H4 (cell line): ENCODE measurements at regions not wholly inside any gene's neighbourhood (a gene's known extent, or its start where the extent isn't known, plus 50 kb on each side); places are given as distances from the start of the nearest gene placed in this dataset.
A peak's percentile ranks its signal among the peaks of the same experiment; 100 is the strongest.

Source experiments
- DNase-seq: peaks from one replicate; pipeline ENCODE4 v3.0.0-alpha.2; 2015; ENCODE audit warnings: low spot score

DNA sequence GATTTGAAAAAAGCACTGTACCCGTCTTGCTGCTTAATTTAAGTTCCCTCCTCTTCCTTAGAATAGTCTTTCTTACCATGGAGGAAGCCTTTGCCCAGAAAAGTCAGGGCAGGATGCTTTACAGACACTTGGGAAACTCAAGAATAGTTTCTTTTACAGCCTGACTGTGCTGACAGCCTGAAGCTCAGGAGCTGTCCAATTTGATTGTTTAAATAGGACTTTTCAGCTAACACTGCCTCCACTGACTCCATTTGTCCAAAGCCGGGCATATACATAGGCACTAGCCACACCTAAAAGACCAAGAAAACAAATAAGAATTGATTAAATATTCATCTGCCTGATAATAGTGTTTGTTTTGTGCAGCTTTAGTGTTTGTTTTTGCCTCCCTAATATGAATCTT is 110.9 kb upstream of the L3MBTL4 start:
- no peak for DNase-seq

DNA sequence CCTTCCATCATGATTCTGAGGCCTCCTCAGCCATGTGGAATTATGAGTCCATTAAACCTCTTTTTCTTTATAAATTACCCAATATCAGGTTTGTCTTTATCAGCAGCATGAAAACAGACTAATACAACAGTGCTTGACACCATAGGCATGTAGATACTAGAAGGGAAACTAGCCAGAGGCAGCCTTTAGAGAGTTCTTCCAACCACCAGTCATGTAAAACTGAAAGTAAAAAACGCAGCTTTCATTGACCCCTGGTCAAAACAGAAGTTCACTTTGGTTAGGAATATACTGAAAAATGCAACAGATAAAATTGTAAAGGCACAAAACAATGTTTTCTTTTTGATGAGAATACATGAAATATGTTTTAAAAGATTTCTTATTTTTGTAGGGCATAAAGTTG is 122.8 kb upstream of the L3MBTL4 start:
- DNase-seq = no peak

DNA sequence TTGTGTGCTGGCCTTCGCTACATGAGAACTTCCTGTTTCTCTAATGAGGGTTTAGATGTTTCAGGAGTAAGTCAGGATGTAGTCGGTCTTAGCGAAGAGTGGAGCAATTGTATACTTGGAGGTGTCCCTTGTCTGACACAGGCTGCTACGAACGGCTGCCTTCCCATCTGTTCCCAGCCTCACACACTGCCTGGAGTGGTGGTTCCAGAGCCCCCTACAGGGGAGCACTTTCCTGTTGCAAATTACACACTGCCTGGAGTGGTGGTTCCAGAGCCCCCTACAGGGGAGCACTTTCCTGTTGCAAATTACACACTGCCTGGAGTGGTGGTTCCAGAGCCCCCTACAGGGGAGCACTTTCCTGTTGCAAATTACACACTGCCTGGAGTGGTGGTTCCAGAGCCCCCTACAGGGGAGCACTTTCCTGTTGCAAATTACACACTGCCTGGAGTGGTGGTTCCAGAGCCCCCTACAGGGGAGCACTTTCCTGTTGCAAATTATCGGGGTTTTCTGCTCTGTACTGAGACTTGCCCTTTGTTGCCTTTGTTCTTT is 126.5 kb upstream of the L3MBTL4 start:
- DNase-seq = peak; percentile 54

DNA sequence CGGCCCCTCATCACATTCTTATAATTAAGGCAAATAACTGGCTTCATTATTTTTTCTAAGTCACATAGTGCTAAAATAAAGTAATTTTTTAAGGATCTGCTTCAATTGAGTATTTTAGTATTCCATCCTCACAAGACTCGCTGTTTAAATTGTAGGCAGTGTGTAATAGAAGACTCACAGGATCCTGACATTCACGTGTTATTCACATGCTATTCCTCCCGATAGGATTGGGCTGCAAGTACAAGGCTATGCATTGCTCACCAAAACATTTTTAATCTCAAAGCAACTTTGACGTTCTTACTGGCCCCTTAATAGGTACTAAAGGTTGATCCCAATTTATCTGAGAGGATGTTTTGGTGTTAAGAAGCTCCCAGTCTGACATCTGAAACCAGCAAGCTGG is 127.6 kb upstream of the L3MBTL4 start:
- no peak for DNase-seq

DNA sequence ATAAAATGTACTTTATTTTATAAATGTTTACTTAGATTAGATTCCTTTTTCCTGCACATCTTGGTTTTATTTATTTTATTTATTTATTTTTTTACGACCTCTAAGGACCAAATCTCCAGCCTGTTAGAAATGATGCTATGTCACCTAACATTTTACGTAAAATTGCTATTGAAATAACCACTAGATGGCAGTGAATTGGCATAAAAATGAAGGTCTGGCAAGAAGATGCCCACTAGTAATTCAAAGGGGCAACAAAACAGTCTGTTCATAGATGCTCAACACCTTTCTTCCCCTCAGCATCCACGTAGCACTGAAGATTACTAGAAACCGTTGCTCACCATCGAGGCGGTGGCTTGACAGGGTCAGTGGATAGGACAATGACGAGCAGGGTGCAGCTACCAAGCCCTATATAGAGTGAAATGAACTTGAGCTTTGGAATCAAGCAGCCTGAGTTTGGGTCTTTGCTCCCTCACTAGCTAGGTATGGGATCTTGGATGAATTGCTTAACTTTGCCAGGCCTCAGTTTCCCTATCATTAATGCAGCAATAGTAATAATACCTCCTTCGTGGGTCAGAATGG is 128.7 kb upstream of the L3MBTL4 start:
- peak; percentile 57 for DNase-seq

DNA sequence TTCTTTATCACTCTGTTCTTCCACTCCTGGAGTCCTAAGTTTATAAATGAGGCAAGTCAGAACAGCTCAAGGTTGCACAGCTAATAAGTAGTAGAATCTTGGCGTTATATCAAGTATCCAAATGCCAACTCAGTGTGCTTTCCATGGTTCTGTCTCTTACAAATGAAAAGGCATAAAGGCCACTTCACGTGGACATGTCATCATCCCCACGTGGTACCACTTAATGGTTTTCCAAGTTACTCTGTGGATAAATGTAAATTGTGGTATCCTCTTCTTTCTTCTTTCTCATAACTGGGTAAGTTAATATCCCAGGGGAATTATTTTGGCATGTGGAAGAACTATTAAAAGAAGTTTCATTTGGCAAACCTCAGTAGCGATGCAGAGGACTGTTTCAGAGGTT is 131.5 kb upstream of the L3MBTL4 start:
- DNase-seq = peak; percentile 79

DNA sequence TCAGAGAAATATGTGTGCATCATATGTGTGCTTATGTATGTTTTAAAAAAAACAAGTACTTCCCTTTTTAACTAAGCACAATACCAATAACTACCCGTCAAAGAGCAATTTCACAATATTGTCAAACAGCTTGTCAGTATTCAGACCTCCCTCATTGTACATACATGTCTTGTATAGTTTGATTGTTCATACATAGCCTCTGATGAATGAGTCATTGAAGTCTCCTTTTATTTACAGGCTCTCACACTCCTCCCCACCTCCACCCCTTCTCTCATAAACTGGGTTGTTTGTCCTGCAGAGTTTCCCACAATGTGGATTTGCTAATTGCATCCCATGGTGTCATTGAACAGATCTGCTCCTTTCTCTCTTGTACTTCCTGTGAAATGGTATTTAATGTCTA is 132.8 kb upstream of the L3MBTL4 start:
- no peak for DNase-seq

DNA sequence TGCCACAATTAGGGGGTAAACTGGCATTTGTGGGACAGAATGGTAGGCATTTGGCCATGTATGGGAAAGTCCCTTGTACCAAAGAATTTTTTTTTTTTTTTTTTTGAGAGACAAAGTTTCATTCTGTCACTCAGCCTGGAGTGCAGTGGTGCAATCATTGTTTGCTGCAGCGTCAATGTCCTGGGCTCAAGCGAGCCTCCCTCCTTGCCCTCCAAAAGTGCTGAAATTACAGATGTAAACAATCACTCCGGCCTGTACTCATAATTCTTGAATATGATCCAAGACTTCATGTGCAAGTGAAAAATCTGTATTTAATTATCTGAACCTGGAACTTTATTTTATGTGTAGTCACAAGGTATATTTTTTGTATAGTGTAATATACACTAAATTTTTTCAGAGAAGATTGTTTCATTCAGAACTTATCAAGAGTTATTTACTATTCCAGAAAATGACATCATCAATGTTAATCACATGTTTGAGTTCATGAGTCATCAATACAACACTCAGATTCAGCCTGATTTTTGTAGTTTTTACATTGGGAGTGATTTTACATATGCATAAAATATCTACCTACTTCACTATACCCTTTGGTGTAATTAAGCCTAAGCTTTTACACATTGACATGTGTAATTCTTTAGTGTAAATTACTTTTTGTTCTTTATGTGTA is 138.7 kb upstream of the L3MBTL4 start:
- DNase-seq = no peak

DNA sequence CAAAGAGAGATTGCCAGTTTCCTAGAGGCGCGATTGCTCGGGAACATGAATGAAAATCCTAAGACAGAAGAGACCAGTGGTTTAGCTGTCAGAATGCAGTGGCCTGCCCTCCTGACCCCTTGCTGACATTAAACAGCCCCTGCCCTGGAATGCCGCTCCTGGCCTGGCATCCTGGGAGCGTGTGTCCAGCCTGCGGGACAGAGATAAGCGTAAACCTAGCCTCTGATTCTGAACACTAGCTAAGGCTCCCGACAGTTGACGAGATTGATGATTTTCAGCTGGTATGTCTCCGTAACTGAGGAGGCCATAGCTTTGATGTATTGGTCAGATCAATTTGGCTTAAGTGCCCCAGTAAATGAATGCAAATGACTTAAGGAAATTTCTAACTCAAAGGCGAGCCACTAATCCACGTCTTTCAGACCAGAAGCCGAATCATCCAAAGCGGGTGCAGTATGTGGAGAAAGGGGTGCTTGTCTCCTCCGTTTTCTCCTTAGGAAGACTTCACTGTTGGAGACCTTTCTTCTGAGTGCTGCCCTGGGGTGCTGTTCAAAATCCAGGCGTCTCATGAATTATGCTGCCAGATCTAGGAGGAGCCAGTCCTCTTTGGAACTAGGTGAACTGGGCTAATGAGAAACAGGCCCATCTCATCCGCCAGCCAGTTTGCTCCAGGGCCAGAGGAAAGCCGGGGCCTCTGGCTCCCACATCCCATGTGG is 142.5 kb upstream of the L3MBTL4 start:
- no peak for DNase-seq

DNA sequence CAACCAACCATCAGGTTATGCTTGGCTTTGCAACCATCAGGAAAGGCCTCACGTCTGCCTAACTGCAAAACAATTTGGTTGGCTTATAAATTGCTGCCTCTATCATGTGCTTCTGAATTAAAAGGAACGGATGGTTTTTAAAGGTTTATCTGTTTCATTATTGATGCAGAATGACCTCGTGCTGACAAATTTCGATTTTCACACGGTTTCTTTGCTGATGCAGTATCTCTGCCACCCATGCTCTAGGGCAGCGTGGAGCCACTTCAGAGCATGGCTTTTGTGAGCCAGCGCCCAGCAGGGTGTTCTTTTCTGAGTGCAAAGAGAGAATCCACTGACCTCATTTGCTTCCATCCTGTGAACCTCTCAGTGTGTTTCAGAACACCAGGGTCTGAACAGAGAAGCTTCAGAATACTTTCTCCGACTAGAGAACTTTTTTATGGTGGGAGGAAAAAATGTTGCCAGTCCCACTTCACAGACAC is 143.1 kb upstream of the L3MBTL4 start:
- no peak for DNase-seq

DNA sequence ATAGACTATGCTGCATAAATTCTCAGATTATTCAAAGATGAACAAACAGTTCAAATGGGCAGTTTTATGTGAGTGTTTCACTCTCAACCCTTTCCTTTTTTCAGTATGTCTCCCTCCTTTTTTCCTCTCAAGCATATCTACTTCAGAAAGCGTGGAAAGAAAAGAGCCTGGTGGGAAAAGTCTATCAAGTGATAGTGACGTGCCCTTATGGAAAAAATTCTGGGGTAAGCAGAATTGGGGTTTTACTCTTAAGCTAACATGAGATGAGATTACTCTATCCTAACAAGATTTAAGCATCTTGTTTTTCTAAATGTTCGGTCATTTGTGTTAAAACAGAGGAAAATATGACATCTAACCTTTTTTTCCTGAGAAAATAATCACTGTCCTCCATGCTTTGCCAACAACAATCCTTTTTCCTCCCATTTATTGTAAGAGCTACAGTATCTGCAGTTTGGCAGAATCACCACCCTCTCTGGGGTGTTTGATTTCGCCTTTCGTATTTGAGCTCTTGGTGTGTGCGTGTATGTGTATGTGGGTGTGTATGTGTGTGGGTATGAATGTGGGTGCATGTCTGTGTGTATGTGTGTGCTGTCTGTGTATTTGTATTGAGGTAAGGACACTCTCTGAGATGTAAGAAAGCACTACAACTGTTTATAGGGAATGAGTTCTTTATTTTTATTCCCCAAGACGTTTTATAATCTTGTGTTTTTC is 143.9 kb upstream of the L3MBTL4 start:
- no peak for DNase-seq

DNA sequence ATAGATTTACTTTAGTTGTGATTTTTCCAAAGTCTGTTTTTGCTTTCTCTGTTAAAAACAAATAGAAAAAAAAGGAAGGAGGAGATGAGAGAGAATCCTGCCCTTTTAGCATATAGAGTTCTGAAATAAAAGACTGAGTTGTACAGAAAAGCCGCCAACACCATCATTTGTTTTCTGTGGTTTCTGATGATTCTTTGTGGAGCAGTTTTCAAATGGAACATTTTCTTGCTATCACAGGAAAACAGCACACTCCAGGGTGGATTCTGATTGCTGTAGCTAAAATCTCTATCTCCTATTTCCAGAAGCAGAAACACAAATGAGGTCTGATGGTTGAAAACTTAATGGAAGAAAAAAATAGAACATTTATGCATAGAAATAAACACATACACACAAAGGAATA is 144.6 kb upstream of the L3MBTL4 start:
- DNase-seq = no peak

DNA sequence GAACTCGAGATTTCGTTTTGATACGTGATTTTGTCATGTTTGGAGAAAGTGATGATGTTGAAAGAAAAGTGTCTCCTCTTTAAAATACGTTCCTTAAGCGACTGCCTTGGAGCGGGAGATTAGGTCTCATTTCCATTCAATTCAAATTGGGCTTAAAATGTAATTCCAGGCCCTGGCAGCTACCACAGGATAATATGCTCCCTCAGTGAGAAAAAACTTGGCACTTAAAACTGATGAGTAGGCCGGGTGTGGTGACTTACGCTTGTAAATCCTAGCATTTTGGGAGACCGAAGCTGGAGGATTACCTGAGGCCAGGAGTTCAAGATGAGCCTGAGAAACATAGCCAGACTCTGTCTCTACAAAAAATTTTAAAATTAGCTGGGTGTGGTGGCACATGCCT is 146.3 kb upstream of the L3MBTL4 start:
- no peak for DNase-seq

DNA sequence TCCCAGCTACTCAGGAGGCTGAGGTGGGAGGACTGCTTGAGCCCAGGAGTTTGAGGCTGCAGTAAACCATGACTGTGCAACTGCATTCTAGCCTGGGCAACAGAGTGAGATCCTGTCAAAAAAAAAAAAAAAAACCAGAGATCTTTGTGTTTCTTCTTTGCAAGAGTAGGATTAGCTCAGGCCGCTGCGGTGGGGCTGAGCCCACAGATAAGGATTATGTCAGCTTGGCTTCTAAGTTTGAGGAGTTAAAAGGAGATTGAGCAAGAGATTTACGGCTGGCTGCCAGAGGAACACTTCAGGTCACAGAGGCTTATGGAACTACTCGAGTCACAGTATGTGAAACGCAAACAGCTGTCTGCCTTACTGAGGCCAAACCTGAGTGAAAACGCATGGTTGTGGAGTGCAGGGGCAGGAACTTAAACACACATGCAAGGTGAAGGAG is 146.7 kb upstream of the L3MBTL4 start:
- DNase-seq = peak; percentile 94

DNA sequence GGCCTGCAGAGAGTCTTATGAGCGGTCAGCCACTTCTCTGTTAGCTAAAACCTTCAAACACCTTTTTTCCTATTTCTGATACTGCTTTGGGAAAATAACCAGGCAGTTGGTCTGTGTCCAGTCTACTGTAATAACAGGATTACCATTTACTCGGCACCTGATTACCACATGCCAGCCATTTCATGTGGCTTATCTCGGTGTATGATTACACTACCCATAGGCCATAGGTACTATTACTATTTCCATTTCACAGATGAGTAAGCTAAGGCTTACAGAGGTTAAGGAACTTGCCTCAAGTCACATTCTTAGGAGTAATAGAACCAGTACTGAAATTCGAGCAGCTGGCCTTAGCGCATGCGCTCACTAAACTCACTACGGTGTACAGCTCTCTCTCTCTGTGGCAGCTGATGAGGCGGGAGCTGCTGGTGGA is 147.2 kb upstream of the L3MBTL4 start:
- DNase-seq = no peak

DNA sequence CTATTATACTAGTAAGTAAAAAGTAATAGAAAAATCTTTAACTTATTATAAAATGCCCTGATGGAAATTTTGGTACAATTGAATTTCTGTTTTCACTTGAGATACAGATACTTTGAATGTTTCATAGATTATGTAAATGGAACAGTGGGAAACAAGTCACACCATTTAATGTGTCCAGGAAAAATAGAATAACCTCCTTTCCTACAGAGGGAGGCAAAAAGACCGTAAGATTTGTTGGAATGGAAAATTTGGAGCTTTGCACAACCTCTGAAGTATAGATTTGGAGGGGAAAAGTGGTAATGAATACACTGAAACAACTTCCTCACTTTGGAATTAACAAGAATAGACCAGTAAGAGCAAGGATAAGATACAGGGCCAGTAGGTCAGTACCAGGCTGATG is 149.2 kb upstream of the L3MBTL4 start:
- DNase-seq = no peak

DNA sequence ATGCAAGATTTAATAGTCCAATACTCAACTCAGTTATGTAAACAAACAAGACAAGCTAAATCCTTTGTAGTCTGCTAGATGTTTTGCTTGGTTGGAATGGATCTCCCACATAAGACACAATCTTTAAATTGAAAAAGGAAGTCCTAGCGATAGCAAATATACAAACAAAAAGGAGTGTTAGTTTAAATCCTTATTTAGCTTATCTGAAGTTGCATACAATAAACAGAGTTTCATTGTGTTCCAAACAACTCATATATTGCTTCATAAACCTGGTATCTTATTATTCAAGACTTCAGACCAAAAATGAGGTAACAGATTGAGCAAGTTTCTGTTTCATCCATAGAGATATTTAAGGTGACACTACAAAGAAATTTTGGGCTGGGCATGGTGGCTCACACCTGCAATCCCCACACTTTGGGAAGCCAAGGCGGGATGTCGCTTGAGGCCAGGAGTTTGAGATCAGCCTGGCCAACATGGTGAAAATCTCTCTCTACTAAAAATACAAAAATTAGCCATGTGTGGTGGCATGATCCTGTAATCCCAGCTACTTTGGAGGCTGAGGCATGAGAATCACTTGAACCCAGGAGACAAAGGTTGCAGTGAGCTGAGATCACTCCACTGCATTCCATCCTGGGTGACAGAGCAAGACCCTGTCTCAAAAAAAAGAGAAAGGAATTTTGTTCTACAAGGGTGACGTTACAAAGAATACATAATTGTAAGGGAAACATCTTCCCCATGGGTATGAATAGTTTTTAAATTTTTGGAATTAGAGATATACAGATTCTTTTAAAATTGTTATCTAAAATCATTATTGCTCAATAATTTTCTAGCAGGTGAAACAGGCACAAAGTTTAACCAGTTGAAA is 150.5 kb upstream of the L3MBTL4 start:
- DNase-seq = no peak

DNA sequence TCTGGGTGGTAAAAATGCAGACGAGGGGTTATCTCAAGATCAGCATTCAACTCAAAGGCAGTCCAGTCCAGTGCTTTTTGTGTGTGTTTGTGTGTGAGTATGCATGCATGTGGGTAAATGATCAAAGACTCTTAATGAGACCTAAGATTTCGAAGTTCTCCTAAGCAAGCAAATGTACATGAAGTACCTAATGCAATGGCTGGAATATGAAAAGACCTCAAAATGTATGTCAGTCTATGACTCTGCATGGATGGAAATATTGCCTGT is 151.0 kb upstream of the L3MBTL4 start:
- DNase-seq = no peak

DNA sequence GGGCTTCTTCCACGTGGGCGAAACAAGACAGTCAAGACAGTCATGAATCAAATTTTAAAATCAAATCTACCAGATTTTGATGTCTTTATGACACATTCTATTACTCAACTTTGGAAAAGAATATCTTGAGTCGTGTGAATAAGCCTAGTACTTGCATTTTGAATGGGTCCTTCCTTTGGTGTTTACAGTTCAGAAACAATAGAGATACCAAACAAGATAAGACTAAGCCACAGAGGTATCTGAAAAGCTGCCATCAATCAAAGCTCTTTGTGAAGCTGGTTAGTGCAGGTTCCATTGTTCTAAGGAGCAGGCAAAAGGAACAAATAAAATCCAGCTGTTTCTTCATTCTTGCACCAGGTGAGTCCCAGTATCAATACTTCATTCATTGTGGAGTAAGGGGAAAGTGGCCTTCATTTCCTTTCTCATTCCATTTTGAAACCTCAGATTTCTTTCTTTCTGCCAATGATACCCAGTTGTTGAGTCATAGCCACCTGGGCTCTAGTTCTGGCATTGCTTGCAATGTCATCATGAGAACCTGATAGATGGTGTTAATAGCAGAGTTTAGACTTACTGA is 151.7 kb upstream of the L3MBTL4 start:
- DNase-seq = no peak

DNA sequence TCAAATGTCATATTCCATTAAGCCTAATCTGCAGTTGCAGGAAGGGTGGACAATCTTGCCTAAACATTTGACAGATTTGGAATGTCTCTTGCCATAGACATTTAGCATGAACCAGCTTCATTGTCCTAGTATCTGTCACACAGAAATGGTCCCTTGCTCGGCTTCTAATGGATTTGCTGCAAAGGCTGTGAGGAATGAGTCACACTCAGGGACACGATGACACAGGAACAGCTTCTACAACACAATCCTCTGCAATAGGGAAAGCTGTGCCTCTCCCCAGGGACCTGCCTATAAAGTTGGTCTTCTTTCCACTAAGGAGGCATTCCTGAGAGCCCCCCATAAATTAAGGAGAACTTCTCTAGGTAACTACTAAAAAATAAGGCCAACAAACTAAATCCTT is 155.1 kb upstream of the L3MBTL4 start:
- DNase-seq = no peak

DNA sequence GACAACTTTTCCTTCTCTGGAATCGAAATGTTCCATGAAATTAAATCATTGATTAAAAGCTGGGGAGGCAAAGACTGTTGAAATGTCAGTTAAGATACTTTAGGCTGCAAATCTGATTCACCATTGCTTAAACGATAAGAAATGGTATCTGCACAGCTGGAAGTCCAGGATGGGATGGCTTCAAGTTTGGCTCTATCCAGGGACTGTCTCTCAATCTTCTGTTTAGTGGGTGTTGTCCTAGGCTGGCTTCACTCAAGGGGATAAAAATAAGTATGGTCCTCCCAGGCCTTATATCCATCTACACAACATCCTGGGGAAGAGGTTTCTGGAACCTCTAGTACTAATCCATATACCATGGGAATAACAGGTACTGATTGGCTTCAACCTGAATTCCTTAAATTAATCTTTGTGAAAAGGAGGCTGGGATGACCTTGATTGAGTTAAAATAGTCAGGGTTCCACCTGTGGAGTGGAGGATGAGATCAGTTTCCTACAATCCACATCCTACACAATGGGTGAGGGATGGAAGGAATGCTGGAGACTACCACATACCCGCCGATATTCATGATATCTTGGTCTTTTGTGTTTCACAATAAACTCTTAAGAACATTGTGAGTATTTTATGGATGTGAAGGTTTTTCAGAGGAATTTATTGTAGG is 156.0 kb upstream of the L3MBTL4 start:
- DNase-seq = no peak
